Cardiac fibroblast (primary cell): ENCODE measurements at regions not wholly inside any gene's neighbourhood (a gene's known extent, or its start where the extent isn't known, plus 50 kb on each side); places are given as distances from the start of the nearest gene placed in this dataset.

Source experiments
- DNase-seq, 2 donors: peaks; one replicate each; pipeline versions ENCODE4 v3.0.0 to v3.0.0-alpha.2; 2010; ENCODE audit warnings: low read depth in 2 of 2
- H3K4me3 ChIP-seq, 2 donors: replicated peaks in 1 of 2; 1 replicate in 1 of 2; 2 replicates in 1 of 2; pipeline ENCODE4 v1.5.1; 2011; ENCODE audit warnings: low read depth in 2 of 2, low read length in 2 of 2, mild to moderate bottlenecking in 2 of 2, moderate library complexity in 1 of 2
- CTCF ChIP-seq: IDR thresholded peaks from one replicate; pipeline ENCODE4 v1.5.1; 2011; ENCODE audit warnings: low read depth, mild to moderate bottlenecking, low read length, inconsistent platforms

- no peak overlapping the region for H3K4me3 ChIP-seq
- TF ChIP-seq CTCF, result no peak
- DNase-seq, result no peak
Observed at GRCh38 chr3:40869939-40870338, 329.4 kb upstream of the CTNNB1 start.

GRCh38 chr3:40871394-40871793 lies 327.9 kb upstream of the CTNNB1 start:
- no peak for DNase-seq

GRCh38 chr3:40872258-40872920 lies 326.9 kb upstream of the CTNNB1 start:
- no peak overlapping the region for H3K4me3 ChIP-seq
- DNase-seq, result no peak
- TF ChIP-seq CTCF, result no peak

More at GRCh38 chr3:40871394-40871793, 327.9 kb upstream of the CTNNB1 start:
- no peak for TF ChIP-seq CTCF
- H3K4me3 ChIP-seq, result no peak overlapping the region

- no peak for DNase-seq
- no peak overlapping the region for H3K4me3 ChIP-seq
- no peak for TF ChIP-seq CTCF
Observed at GRCh38 chr3:40873476-40873875, 325.8 kb upstream of the CTNNB1 start.

GRCh38 chr3:40873934-40874699 lies 325.2 kb upstream of the CTNNB1 start:
- no peak overlapping the region for H3K4me3 ChIP-seq
- no peak for DNase-seq
- no peak for TF ChIP-seq CTCF

GRCh38 chr3:40875581-40875980 lies 323.7 kb upstream of the CTNNB1 start:
- DNase-seq, result no peak
- H3K4me3 ChIP-seq, result no peak overlapping the region
- TF ChIP-seq CTCF, result no peak

- no peak for TF ChIP-seq CTCF
- peak; percentile 9 to 26 for DNase-seq
- H3K4me3 ChIP-seq, result no peak overlapping the region
Observed at GRCh38 chr3:40876009-40876408, 323.3 kb upstream of the CTNNB1 start.
